ENCODE measurements at regions not wholly inside any gene's neighbourhood (a gene's known extent, or its start where the extent isn't known, plus 50 kb on each side); places are given as distances from the start of the nearest gene placed in this dataset.

GRCh38 chr15:88741671-88742070 lies 61.6 kb upstream of the ACAN start:
- Histone ChIP-seq H3K9ac (ENCODE audit: insufficient read depth in 1 of 2, low read length in 2 of 2) (no peak overlapping the region), H3K36me3 (ENCODE audit: control insufficient read depth in 4 of 4, insufficient read depth in 4 of 4, low read length in 4 of 4) (no peaks in the 10 kb centered on the region), H3K9me3 (ENCODE audit: control insufficient read depth in 4 of 4, insufficient read depth in 3 of 4, low read length in 3 of 4) (peaks cover 0 to 2% (median 0%) of the 10 kb centered on the region in 4 donors), H3K27me3 (ENCODE audit: control insufficient read depth in 3 of 3, insufficient read depth in 3 of 3, low read length in 2 of 3) (peaks cover 0 to 14% (median 5%) of the 10 kb centered on the region in 3 donors), H3K27ac (ENCODE audit: low read depth in 1 of 2, low read length in 1 of 2) (no peak overlapping the region), H3K4me3 (no peak overlapping the region), H3K4me1 (ENCODE audit: control insufficient read depth in 5 of 5, insufficient read depth in 5 of 5, low read length in 5 of 5) (no peaks in the 10 kb centered on the region)
- 71 to 83% methylated on average over 31 of the region's 31 CpGs for WGBS, 2 donors
- TF ChIP-seq, protein P1, sequence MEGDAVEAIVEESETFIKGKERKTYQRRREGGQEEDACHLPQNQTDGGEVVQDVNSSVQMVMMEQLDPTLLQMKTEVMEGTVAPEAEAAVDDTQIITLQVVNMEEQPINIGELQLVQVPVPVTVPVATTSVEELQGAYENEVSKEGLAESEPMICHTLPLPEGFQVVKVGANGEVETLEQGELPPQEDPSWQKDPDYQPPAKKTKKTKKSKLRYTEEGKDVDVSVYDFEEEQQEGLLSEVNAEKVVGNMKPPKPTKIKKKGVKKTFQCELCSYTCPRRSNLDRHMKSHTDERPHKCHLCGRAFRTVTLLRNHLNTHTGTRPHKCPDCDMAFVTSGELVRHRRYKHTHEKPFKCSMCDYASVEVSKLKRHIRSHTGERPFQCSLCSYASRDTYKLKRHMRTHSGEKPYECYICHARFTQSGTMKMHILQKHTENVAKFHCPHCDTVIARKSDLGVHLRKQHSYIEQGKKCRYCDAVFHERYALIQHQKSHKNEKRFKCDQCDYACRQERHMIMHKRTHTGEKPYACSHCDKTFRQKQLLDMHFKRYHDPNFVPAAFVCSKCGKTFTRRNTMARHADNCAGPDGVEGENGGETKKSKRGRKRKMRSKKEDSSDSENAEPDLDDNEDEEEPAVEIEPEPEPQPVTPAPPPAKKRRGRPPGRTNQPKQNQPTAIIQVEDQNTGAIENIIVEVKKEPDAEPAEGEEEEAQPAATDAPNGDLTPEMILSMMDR (IDR thresholded peaks at IDR 0.05; ENCODE audit: control extremely low read depth, extremely low read depth) = no peak
- DNase-seq (no peak), ATAC-seq (ENCODE audit: insufficient read depth, low FRiP score) (no peak)

GRCh38 chr15:88742161-88742560 lies 61.1 kb upstream of the ACAN start:
- DNase-seq = no peak
- H3K36me3 ChIP-seq (ENCODE audit: control insufficient read depth in 4 of 4, insufficient read depth in 4 of 4, low read length in 4 of 4) = no peaks in the 10 kb centered on the region
- H3K4me1 ChIP-seq (ENCODE audit: control insufficient read depth in 5 of 5, insufficient read depth in 5 of 5, low read length in 5 of 5) = no peaks in the 10 kb centered on the region
- WGBS, 2 donors = 83 to 91% methylated on average over 4 of the region's 4 CpGs
- peaks cover 0 to 14% (median 5%) of the 10 kb centered on the region in 3 donors for H3K27me3 ChIP-seq (ENCODE audit: control insufficient read depth in 3 of 3, insufficient read depth in 3 of 3, low read length in 2 of 3)
- no peak for ATAC-seq (ENCODE audit: insufficient read depth, low FRiP score)
- H3K9ac ChIP-seq (ENCODE audit: insufficient read depth in 1 of 2, low read length in 2 of 2) = no peak overlapping the region
- H3K27ac ChIP-seq (ENCODE audit: low read depth in 1 of 2, low read length in 1 of 2) = no peak overlapping the region
- peaks cover 0 to 2% (median 0%) of the 10 kb centered on the region in 4 donors for H3K9me3 ChIP-seq (ENCODE audit: control insufficient read depth in 4 of 4, insufficient read depth in 3 of 4, low read length in 3 of 4)
- H3K4me3 ChIP-seq = no peak overlapping the region
- TF ChIP-seq, protein P1 (IDR thresholded peaks at IDR 0.05; ENCODE audit: control extremely low read depth, extremely low read depth) = no peak

GRCh38 chr15:88744548-88745020 lies 58.7 kb upstream of the ACAN start:
- no peak overlapping the region for H3K9ac ChIP-seq (ENCODE audit: insufficient read depth in 1 of 2, low read length in 2 of 2)
- H3K36me3 ChIP-seq (ENCODE audit: control insufficient read depth in 4 of 4, insufficient read depth in 4 of 4, low read length in 4 of 4) = no peaks in the 10 kb centered on the region
- H3K4me1 ChIP-seq (ENCODE audit: control insufficient read depth in 5 of 5, insufficient read depth in 5 of 5, low read length in 5 of 5) = no peaks in the 10 kb centered on the region
- WGBS, 2 donors = 57 to 65% methylated on average over 7 of the region's 7 CpGs
- DNase-seq (no peak), ATAC-seq (ENCODE audit: insufficient read depth, low FRiP score) (no peak)
- H3K27ac ChIP-seq (ENCODE audit: low read depth in 1 of 2, low read length in 1 of 2) = no peak overlapping the region
- H3K27me3 ChIP-seq (ENCODE audit: control insufficient read depth in 3 of 3, insufficient read depth in 3 of 3, low read length in 2 of 3) = peaks cover 0 to 14% (median 5%) of the 10 kb centered on the region in 3 donors
- TF ChIP-seq, protein P1 (IDR thresholded peaks at IDR 0.05; ENCODE audit: control extremely low read depth, extremely low read depth) = no peak
- H3K4me3 ChIP-seq = no peak overlapping the region
- peaks cover 0 to 2% (median 0%) of the 10 kb centered on the region in 4 donors for H3K9me3 ChIP-seq (ENCODE audit: control insufficient read depth in 4 of 4, insufficient read depth in 3 of 4, low read length in 3 of 4)

- Histone ChIP-seq H3K27me3 (ENCODE audit: control insufficient read depth in 3 of 3, insufficient read depth in 3 of 3, low read length in 2 of 3) (peaks cover 0 to 14% (median 5%) of the 10 kb centered on the region in 3 donors), H3K9ac (ENCODE audit: insufficient read depth in 1 of 2, low read length in 2 of 2) (no peak overlapping the region), H3K36me3 (ENCODE audit: control insufficient read depth in 4 of 4, insufficient read depth in 4 of 4, low read length in 4 of 4) (no peaks in the 10 kb centered on the region), H3K9me3 (ENCODE audit: control insufficient read depth in 4 of 4, insufficient read depth in 3 of 4, low read length in 3 of 4) (peaks cover 0 to 2% (median 0%) of the 10 kb centered on the region in 4 donors), H3K4me1 (ENCODE audit: control insufficient read depth in 5 of 5, insufficient read depth in 5 of 5, low read length in 5 of 5) (no peaks in the 10 kb centered on the region), H3K27ac (ENCODE audit: low read depth in 1 of 2, low read length in 1 of 2) (no peak overlapping the region), H3K4me3 (no peak overlapping the region)
- ATAC-seq (ENCODE audit: insufficient read depth, low FRiP score) (no peak), DNase-seq (no peak)
- WGBS, 2 donors = 37 to 40% methylated on average over 2 of the region's 2 CpGs
- TF ChIP-seq, protein P1 (IDR thresholded peaks at IDR 0.05; ENCODE audit: control extremely low read depth, extremely low read depth) = no peak
These were observed 58.2 kb upstream of the ACAN start for GRCh38 chr15:88745065-88745464.

Data from lung (tissue), 11 donors.